K562 (cell line): ENCODE measurements at regions not wholly inside any gene's neighbourhood (a gene's known extent, or its start where the extent isn't known, plus 50 kb on each side); places are given as distances from the start of the nearest gene placed in this dataset.

Experiments used
- BRD9 ChIP-seq: fragments of 450-650 bp; IDR thresholded peaks from 2 replicates; pipeline ENCODE4 v1.6.1; 2018; ENCODE audit warnings: low read depth; ENCODE audit not compliant: partially characterized antibody
- CTCF ChIP-seq, 3 experiments: IDR thresholded peaks in 2 of 3; conservative IDR thresholded peaks in 1 of 3; 2 replicates each; pipeline ENCODE4 v1.5.1; 2011 to 2012; ENCODE audit warnings: low read length in 3 of 3, mild to moderate bottlenecking in 3 of 3, control low read depth in 2 of 3, improper control_type of control experiment in 1 of 3, inconsistent platforms in 1 of 3, low read depth in 1 of 3, mixed read lengths in 1 of 3, moderate library complexity in 1 of 3; ENCODE audit not compliant: insufficient read depth in 2 of 3
- DLX4 ChIP-seq: fragments of 250-450 bp; sonication (Bioruptor Pico); IDR thresholded peaks from 2 replicates; pipeline ENCODE4 v1.6.1; 2021; ENCODE audit warnings: mild to moderate bottlenecking
- EZH2 ChIP-seq: IDR thresholded peaks from 2 replicates; pipeline ENCODE4 v1.6.1; 2012; ENCODE audit warnings: low read depth, mild to moderate bottlenecking, inconsistent platforms, low read length, borderline replicate concordance
- PTTG1 ChIP-seq: fragments of 450-650 bp; IDR thresholded peaks from 2 replicates; pipeline ENCODE4 v1.6.1; 2016; ENCODE audit warnings: low read depth, mild to moderate bottlenecking, missing genetic modification characterization, missing compliant biosample characterization
- SREBF2 ChIP-seq: sonication (generic); formaldehyde crosslinking; IDR thresholded peaks from 2 replicates; pipeline ENCODE4 v1.4.0; 2020; ENCODE audit warnings: mild to moderate bottlenecking, missing genetic modification reagents

- no peak for TF ChIP-seq SREBF2
- TF ChIP-seq PTTG1 (tag): no peak
- peak; percentile 79 to 90 (median 86) for TF ChIP-seq CTCF (IDR thresholded peaks at IDR 0.05 in 2 of 3, conservative IDR thresholded peaks at IDR 0.05 in 1 of 3; ENCODE audit: insufficient read depth in 2 of 3, low read depth in 1 of 3, low read length in 3 of 3)
- no peak for TF ChIP-seq BRD9
- no peak for TF ChIP-seq DLX4 (CRISPR knock-in tag)
- no peak for TF ChIP-seq EZH2
Observed at GRCh38 chr22:25447686-25448434, 116.6 kb upstream of the GRK3 start.
